Dedifferentiated amniotic fluid mesenchymal stem cell (primary cell): ENCODE measurements at regions not wholly inside any gene's neighbourhood (a gene's known extent, or its start where the extent isn't known, plus 50 kb on each side); places are given as distances from the start of the nearest gene placed in this dataset.
"Not testable (repeated sequence)": the region's sequence is repeated elsewhere in the genome, so short reads cannot be mapped to it uniquely, and the experiment has no call there.

Experiments
- DNase-seq: peaks from one replicate; pipeline ENCODE4 v3.0.0-alpha.2; 2016; ENCODE audit errors: extremely low spot score

GRCh38 chr6:92160226-92160625 lies 1259.1 kb downstream of the EPHA7 start:
- no peak for DNase-seq

- no peak for DNase-seq
These were observed 1260.3 kb downstream of the EPHA7 start for GRCh38 chr6:92159046-92159445.

GRCh38 chr6:92150553-92150952 lies 1268.8 kb downstream of the EPHA7 start:
- DNase-seq = no peak

GRCh38 chr6:92147246-92147645 lies 1272.1 kb downstream of the EPHA7 start:
- no peak for DNase-seq

DNA sequence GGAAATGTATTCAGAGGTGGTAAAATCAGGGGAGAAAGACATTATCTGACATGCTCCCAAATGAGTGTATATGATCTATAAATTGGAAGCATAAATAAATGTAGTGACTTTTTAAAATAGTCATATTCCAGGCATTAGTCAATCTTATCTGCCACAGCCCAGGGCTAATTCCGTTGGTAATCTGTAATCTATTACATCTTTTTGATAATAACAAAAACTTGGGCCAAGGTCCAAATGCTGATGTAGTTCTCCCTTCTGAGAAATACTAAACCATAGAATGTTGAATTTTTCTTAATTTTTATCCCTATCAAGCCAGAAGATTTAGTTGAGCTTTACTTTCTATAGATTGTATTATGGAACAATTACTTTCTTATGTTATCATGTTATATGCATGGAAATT lies 1279.8 kb downstream of the EPHA7 start:
- DNase-seq = no peak

- no peak for DNase-seq
These were observed 1286.4 kb downstream of the EPHA7 start for GRCh38 chr6:92132957-92133356.

DNA sequence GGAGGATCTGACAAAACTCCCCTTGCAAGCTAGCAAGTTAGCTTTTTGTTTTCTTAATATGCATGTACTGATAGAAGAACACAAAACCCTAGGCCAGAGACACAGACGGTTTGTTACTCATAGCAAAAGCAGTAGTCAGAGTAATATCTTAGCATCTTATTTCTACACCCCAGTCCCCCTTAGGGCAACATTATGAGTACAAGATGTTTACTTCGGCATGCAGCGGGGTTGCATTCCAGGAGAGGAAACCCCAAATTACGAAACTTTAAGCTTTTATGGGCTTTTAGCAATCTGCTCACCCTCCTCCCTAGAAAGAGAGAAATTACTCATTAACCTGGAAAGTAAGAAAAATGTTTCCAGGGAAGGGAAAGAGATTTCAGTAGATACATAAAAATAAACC lies 1286.9 kb downstream of the EPHA7 start:
- no peak for DNase-seq

- no peak for DNase-seq
These were observed 1288.4 kb downstream of the EPHA7 start for GRCh38 chr6:92130944-92131343.

DNA sequence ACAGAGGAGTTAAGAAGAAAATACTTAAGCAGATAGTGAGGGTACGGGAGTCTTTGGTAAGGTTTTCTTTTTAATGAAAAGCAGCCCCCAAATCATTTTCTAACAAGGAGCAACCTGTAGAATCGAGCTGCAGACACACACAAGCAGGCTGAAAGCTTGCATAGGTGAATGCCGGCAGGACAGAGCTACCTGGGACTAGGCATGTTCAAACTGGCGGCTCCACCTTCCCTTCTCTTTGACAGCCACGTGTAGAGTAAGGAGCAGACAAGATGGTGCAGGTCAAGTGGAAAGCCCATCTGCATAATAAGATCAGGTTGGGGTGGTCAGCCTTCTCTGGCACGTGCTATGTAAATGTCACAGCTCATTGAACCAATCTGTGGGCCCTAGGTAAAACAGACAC lies 1292.4 kb downstream of the EPHA7 start:
- no peak for DNase-seq

DNA sequence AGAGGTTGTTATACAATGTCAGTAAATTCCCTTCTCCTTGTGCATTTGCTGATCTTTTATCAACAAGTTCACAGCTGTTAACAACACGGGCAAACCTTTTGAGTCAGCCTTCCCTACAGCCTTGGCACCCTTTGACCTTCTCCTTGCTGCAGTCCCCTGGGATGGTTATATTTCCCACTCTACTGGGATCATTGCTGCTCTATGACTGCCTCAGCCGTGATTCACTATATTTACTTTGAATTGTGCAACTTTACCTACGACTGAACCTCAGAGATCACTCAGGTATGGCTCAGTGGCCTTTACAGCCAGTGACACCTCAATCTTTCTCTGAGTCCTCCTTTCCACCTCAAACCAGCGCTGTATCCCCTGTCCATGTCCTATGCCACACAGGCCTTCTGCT lies 1293.3 kb downstream of the EPHA7 start:
- DNase-seq = no peak

GRCh38 chr6:92125681-92126080 lies 1293.7 kb downstream of the EPHA7 start:
- no peak for DNase-seq

- DNase-seq = no peak
These were observed 1295.1 kb downstream of the EPHA7 start for GRCh38 chr6:92124200-92124651.

GRCh38 chr6:92122746-92123145 lies 1296.6 kb downstream of the EPHA7 start:
- DNase-seq = no peak

DNA sequence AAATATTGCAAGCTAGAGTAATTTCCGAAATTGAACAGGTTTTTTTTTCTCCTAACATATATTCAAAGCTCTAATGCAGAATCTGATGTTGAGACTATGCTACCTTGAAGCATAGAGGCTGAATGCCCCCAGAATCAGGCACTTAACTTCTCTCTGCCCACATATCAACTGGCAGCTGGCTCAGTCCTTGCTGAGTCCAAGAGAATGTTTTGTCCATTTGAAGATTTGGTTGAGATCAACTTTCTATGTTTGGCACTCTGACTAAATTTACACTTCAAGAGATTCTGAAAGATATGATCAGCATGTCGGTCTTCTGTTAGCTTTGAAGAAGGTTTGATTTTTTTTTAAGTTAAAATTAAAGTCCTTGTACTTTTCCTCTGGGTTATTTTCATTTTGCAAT lies 1298.1 kb downstream of the EPHA7 start:
- DNase-seq = no peak

DNA sequence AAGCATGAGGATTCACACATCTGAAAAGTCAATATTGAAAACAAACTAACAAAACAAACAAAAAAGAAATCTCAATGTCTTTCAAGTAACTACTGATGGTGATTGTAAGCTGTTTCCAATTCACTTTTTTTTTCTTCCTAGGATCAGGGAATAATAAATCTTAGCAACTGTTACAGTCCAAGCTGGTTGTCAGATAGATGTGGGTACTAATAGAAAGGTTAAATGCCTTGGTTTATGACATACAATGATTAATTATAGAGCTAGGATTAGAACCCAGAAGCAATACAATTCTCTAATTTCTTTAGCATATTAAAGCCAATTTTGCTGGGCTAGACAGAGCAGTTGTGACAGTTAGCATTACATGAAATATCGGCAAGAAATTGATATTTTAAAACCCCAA lies 1301.6 kb downstream of the EPHA7 start:
- no peak for DNase-seq

DNA sequence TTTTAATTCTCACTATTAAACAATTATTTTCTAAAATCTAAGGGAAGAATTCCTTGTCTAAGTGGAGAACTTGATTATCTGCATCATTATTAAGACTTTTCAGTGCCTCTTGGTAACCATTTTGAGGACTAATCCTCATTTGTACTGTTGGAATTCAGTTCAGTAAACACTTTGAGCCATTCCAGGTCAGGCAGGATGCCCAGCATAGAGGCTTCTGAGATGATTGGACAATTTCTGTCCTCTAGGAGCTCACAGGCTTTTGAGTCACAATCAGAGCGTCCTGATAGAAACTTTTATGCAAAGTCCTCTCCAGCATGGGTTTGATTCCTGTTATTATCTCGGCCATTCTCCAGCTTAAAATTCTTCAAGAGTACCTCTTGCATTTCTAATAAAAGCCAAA lies 1304.6 kb downstream of the EPHA7 start:
- DNase-seq = no peak

- DNase-seq = no peak
These were observed 1305.2 kb downstream of the EPHA7 start for GRCh38 chr6:92114091-92114675.

GRCh38 chr6:92111386-92111785 lies 1308.0 kb downstream of the EPHA7 start:
- no peak for DNase-seq

GRCh38 chr6:92110403-92110802 lies 1309.0 kb downstream of the EPHA7 start:
- DNase-seq = no peak

- DNase-seq = no peak
These were observed 1309.4 kb downstream of the EPHA7 start for GRCh38 chr6:92109956-92110355.

GRCh38 chr6:92109256-92109655 lies 1310.1 kb downstream of the EPHA7 start:
- DNase-seq = no peak

DNA sequence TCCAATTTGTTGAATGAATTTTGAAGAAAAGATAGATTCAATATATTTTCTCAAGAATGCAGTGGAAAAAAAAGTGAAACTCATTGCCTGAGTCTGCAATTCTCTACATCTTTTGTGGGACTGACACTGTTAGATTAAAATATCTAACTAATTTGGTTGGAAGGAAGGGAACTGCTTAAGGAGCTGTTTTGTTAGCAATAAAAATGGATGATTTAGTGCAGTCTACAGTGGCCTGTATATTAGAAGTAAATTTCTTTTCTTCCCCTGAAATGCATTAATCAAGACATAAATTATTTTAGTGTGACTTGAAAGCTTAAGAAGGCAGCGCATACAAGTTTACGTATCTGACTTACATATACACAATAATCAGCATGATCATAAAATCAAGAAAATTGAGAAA lies 1332.6 kb downstream of the EPHA7 start:
- no peak for DNase-seq

DNA sequence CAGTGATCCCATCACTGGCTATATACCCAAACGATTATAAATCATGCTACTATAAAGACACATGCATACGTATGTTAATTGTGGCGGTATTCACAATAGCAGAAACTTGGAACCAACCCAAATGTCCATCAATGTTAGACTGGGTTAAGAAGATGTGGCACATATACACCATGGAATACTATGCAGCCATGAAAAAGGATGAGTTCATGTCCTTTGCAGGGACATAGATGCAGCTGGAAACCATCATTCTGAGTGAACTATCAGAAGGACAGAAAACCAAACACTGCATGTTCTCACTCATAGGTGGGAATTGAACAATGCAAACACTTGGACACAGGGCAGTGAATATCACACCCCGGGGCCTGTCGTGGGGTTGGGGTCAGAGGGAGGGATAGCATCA lies 1335.4 kb downstream of the EPHA7 start:
- not testable (repeated sequence) for DNase-seq

DNA sequence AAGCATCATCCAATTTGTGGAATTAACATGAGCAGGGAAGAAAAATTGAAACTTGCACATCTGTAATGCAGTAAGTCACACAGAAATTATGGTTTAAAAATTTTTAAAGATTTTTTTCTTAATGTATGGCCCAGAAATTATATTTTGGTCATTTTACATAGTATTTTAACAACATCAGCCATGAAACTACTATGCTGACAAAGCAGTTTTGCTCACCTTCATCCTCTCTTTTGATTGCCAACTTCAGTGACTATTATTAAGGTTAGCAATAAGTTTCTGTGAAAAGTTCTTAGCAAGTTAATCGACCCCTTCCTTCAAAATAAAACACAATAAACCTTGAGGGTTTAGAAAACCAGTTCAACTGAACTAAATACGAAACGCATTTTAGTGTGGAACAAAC lies 1347.0 kb downstream of the EPHA7 start:
- DNase-seq = no peak
